Hepatocyte (in vitro differentiated cells): ENCODE measurements at regions not wholly inside any gene's neighbourhood (a gene's known extent, or its start where the extent isn't known, plus 50 kb on each side); places are given as distances from the start of the nearest gene placed in this dataset.

Source experiments
- CTCF ChIP-seq: fragments of 200-600 bp; sonication (generic); IDR thresholded peaks from 2 replicates; pipeline ENCODE4 v1.5.1; 2016; ENCODE audit warnings: antibody characterized with exemption, mild to moderate bottlenecking; ENCODE audit not compliant: poor library complexity
- EZH2 ChIP-seq: fragments of 200-600 bp; sonication (generic); IDR thresholded peaks from 2 replicates; pipeline ENCODE4 v1.6.1; 2016; ENCODE audit warnings: antibody characterized with exemption, mild to moderate bottlenecking, borderline replicate concordance
- EZH2phosphoT487 ChIP-seq: fragments of 200-600 bp; sonication (generic); IDR thresholded peaks from one replicate; pipeline ENCODE4 v1.6.1; 2018; ENCODE audit warnings: antibody characterized with exemption, mild to moderate bottlenecking, low read depth, moderate library complexity; ENCODE audit not compliant: unreplicated experiment, severe bottlenecking

GRCh38 chr3:1783995-1784394 is 314.7 kb upstream of the CNTN4 start:
- TF ChIP-seq CTCF (no peak), EZH2 (no peak), EZH2phosphoT487 (no peak)
